GM13977 (cell line): ENCODE measurements at regions not wholly inside any gene's neighbourhood (a gene's known extent, or its start where the extent isn't known, plus 50 kb on each side); places are given as distances from the start of the nearest gene placed in this dataset.

Experiments used
- DNase-seq: peaks from one replicate; pipeline ENCODE4 v3.0.0; 2012; ENCODE audit warnings: low spot score
- CTCF ChIP-seq: IDR thresholded peaks from 2 replicates; pipeline ENCODE4 v1.5.1; 2012; ENCODE audit warnings: mild to moderate bottlenecking, control low read depth; ENCODE audit not compliant: insufficient read depth; ENCODE audit errors: extremely low read depth, missing control alignments
- in situ Hi-C: fragments of 300-500 bp; cut with MboI; formaldehyde crosslinking; loops from one replicate; pipeline ENCODE4 v1.12.0; 2022; ENCODE audit warnings: low sequenced_read_pairs, low pct_unique_long_range_greater_than_20kb, mixed read lengths, inconsistent platforms; ENCODE audit not compliant: unreplicated experiment

- DNase-seq, result no peak
- no peak for TF ChIP-seq CTCF
- in situ Hi-C loops, result no loop called here
These were observed 653.3 kb downstream of the LTN1 start for GRCh38 chr21:28339403-28339802.

GRCh38 chr21:28338701-28339305 lies 653.9 kb downstream of the LTN1 start:
- in situ Hi-C loops, result no loop called here
- TF ChIP-seq CTCF, result no peak
- DNase-seq, result no peak

GRCh38 chr21:28337315-28337714 lies 655.4 kb downstream of the LTN1 start:
- in situ Hi-C loops, result no loop called here
- no peak for TF ChIP-seq CTCF
- DNase-seq, result no peak

- in situ Hi-C loops, result no loop called here
- DNase-seq, result no peak
- TF ChIP-seq CTCF, result no peak
These were observed 656.4 kb downstream of the LTN1 start for GRCh38 chr21:28336314-28336713.

- TF ChIP-seq CTCF, result no peak
- in situ Hi-C loops, result no loop called here
- DNase-seq, result no peak
These were observed 658.3 kb downstream of the LTN1 start for GRCh38 chr21:28334407-28334806.

- no peak for TF ChIP-seq CTCF
- in situ Hi-C loops, result no loop called here
- no peak for DNase-seq
These were observed 659.0 kb downstream of the LTN1 start for GRCh38 chr21:28333578-28334075.

GRCh38 chr21:28332796-28333195 lies 659.9 kb downstream of the LTN1 start:
- in situ Hi-C loops, result no loop called here
- DNase-seq, result no peak
- TF ChIP-seq CTCF, result no peak
